SU-DHL-6 (cell line): ENCODE measurements at regions not wholly inside any gene's neighbourhood (a gene's known extent, or its start where the extent isn't known, plus 50 kb on each side); places are given as distances from the start of the nearest gene placed in this dataset.

Source experiments
- H2AFZ ChIP-seq: fragments of 200-600 bp; sonication (generic); 2 replicates; pipeline ENCODE4 v1.6.1; 2014; ENCODE audit warnings: low read depth, mild to moderate bottlenecking, moderate library complexity, mixed read lengths, antibody characterized with exemption, low read length; ENCODE audit not compliant: severe bottlenecking
- H3F3A ChIP-seq: fragments of 200-600 bp; shearing (Covaris generic); 2 replicates; pipeline ENCODE4 v1.6.0; 2016; ENCODE audit warnings: antibody characterized with exemption, mild to moderate bottlenecking; ENCODE audit not compliant: insufficient read depth
- H3K27ac ChIP-seq: fragments of 200-600 bp; sonication (generic); 2 replicates; pipeline ENCODE4 v1.5.1; 2016; ENCODE audit warnings: low read depth, mild to moderate bottlenecking, low read length, moderate library complexity, mixed read lengths
- H3K27me3 ChIP-seq: fragments of 200-600 bp; sonication (generic), shearing (Covaris generic); 2 replicates; pipeline ENCODE4 v1.6.0; 2014; ENCODE audit warnings: mild to moderate bottlenecking, low read length
- H3K36me3 ChIP-seq: fragments of 200-600 bp; sonication (generic); 2 replicates; pipeline ENCODE4 v1.6.1; 2014; ENCODE audit warnings: mild to moderate bottlenecking, low read length, mixed read lengths
- H3K4me2 ChIP-seq: fragments of 300-600, 200-600 bp; shearing (Covaris generic), sonication (generic); 2 replicates; pipeline ENCODE4 v1.6.0; 2014; ENCODE audit warnings: low read length, low read depth, mild to moderate bottlenecking; ENCODE audit not compliant: poor library complexity, severe bottlenecking
- H3K4me3 ChIP-seq: fragments of 200-600 bp; sonication (generic); 2 replicates; pipeline ENCODE4 v1.5.1; 2014; ENCODE audit warnings: antibody characterized with exemption, low read length, mild to moderate bottlenecking, mixed read lengths; ENCODE audit not compliant: insufficient read depth, poor library complexity, severe bottlenecking
- H3K79me2 ChIP-seq: fragments of 200-600 bp; sonication (generic); 2 replicates; pipeline ENCODE4 v1.6.1; 2014; ENCODE audit warnings: mild to moderate bottlenecking, low read length, moderate library complexity; ENCODE audit not compliant: insufficient read depth
- H3K9ac ChIP-seq: fragments of 200-600 bp; sonication (generic); 2 replicates; pipeline ENCODE4 v1.7.0; 2014; ENCODE audit warnings: mild to moderate bottlenecking, low read length
- H3K9me2 ChIP-seq: fragments of 200-600 bp; sonication (generic); replicated peaks from 2 replicates; pipeline ENCODE4 v1.6.1; 2014; ENCODE audit warnings: low read length; ENCODE audit not compliant: insufficient read depth
- H3K9me3 ChIP-seq: fragments of 200-600 bp; sonication (generic); 2 replicates; pipeline ENCODE4 v1.6.1; 2014; ENCODE audit warnings: low read length, mixed read lengths; ENCODE audit not compliant: insufficient read depth
- H4K20me1 ChIP-seq: fragments of 200-600 bp; sonication (generic); 2 replicates; pipeline ENCODE4 v1.6.1; 2014; ENCODE audit warnings: low read depth, mild to moderate bottlenecking, antibody characterized with exemption, low read length, moderate library complexity, mixed read lengths
- CTCF ChIP-seq: fragments of 200-600 bp; sonication (generic); IDR thresholded peaks from one replicate; pipeline ENCODE4 v1.5.1; 2017; ENCODE audit warnings: antibody characterized with exemption, mild to moderate bottlenecking, low read length, moderate library complexity; ENCODE audit not compliant: insufficient read depth, poor library complexity, severe bottlenecking
- EZH2phosphoT487 ChIP-seq: fragments of 200-600 bp; sonication (generic), shearing (Covaris generic); conservative IDR thresholded peaks from 2 replicates; pipeline ENCODE4 v1.6.1; 2018; ENCODE audit warnings: mild to moderate bottlenecking, antibody characterized with exemption, low read length, moderate library complexity, mixed read lengths

DNA sequence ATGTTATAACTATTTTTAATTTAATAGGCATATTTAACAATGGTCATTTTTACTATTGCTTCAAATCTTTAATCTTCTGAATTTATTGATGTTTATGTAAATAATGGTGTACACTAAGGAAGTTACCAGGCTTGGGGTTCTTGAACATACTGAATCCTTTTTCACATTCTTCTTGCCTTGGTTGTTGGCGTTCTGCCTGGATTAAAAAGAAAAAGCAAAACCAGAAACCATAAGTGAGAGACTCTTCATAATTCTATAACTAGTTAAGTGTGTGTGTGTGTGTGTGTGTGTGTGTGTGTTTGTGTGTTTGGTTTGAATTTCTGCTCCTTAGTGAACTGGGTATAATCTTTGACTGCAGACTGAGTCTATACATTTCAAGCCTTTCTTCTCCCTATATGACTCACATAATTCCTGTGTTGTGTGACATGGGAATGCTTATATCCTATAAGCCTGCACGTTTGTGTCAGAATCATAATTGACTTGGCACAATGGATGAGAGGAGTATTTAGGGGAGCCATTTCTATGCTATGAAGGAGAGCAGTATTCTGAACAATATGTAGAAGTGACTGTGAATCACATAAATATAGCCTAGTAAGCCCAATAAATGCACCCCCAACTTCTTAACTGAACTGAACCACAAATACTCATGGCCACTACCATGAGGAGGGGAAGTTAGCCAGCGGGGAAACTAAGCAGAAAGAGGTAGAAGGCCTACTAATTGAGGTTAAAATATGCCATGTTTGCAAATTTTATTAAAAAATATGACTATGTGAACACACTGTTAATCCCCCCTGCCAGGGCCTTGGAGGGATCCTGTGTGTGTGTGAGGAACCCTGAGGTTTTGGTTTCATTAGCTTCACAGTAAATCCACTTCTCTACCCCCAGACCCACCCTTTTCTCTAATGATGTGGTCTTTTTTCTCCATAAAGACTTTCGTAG lies 425.5 kb downstream of the BCKDHB start:
- Histone ChIP-seq H3K4me3 (no peak overlapping the region), H3K9me2 (no peaks in the 10 kb centered on the region; the same call in 1 of the 2 replicates), H3K9me3 (no peaks in the 10 kb centered on the region), H3K27ac (no peak overlapping the region), H2AFZ (no peak overlapping the region), H3K36me3 (no peaks in the 10 kb centered on the region), H3K9ac (no peak overlapping the region), H3K79me2 (no peaks in the 10 kb centered on the region), H4K20me1 (no peaks in the 10 kb centered on the region), H3K4me2 (no peak overlapping the region), H3F3A (no peaks in the 10 kb centered on the region), H3K27me3 (no peaks in the 10 kb centered on the region)
- TF ChIP-seq EZH2phosphoT487 (no peak), CTCF (no peak)

- Histone ChIP-seq H3K79me2 (no peaks in the 10 kb centered on the region), H3K36me3 (no peaks in the 10 kb centered on the region), H3K27ac (no peak overlapping the region), H2AFZ (no peak overlapping the region), H3K9me3 (no peaks in the 10 kb centered on the region), H3K4me3 (no peak overlapping the region), H4K20me1 (no peaks in the 10 kb centered on the region), H3K9me2 (no peaks in the 10 kb centered on the region; the same call in 1 of the 2 replicates), H3K27me3 (no peaks in the 10 kb centered on the region), H3K9ac (no peak overlapping the region), H3K4me2 (no peak overlapping the region), H3F3A (no peaks in the 10 kb centered on the region)
- no peak for TF ChIP-seq CTCF
- no peak for TF ChIP-seq EZH2phosphoT487
Measured at GRCh38 chr6:80530103-80530502, 423.6 kb downstream of the BCKDHB start.

GRCh38 chr6:80528115-80528514 lies 421.6 kb downstream of the BCKDHB start:
- Histone ChIP-seq H3K9me3 (no peaks in the 10 kb centered on the region), H3K36me3 (no peaks in the 10 kb centered on the region), H3K9me2 (no peaks in the 10 kb centered on the region; the same call in 1 of the 2 replicates), H3K27me3 (no peaks in the 10 kb centered on the region), H2AFZ (no peak overlapping the region), H4K20me1 (no peaks in the 10 kb centered on the region), H3F3A (no peaks in the 10 kb centered on the region), H3K27ac (no peak overlapping the region), H3K4me2 (no peak overlapping the region), H3K9ac (no peak overlapping the region), H3K79me2 (no peaks in the 10 kb centered on the region), H3K4me3 (no peak overlapping the region)
- TF ChIP-seq EZH2phosphoT487 (no peak), CTCF (no peak)
